Colonic mucosa (tissue), 4 donors: ENCODE measurements at regions not wholly inside any gene's neighbourhood (a gene's known extent, or its start where the extent isn't known, plus 50 kb on each side); places are given as distances from the start of the nearest gene placed in this dataset.

ENCODE experiments used
- DNase-seq: peaks from one replicate; pipeline ENCODE4 v3.0.0-alpha.2; 2020
- H3K27ac ChIP-seq: fragments of 200-600 bp; one replicate; pipeline ENCODE4 v1.8.0; 2021
- H3K27me3 ChIP-seq: fragments of 200-600 bp; one replicate; pipeline ENCODE4 v1.8.0; 2021
- H3K36me3 ChIP-seq: fragments of 200-600 bp; one replicate; pipeline ENCODE4 v1.8.0; 2021
- H3K4me1 ChIP-seq: fragments of 200-600 bp; one replicate; pipeline ENCODE4 v1.8.0; 2021; ENCODE audit warnings: mild to moderate bottlenecking
- H3K4me3 ChIP-seq: fragments of 200-600 bp; one replicate; pipeline ENCODE4 v1.8.0; 2021
- H3K9ac ChIP-seq, 2 donors: one replicate each; pipeline ENCODE4 v1.7.0; 2013; ENCODE audit warnings: control low read depth in 2 of 2, low read depth in 2 of 2, low read length in 2 of 2
- H3K9me3 ChIP-seq: fragments of 200-600 bp; one replicate; pipeline ENCODE4 v1.8.0; 2021
- intact Hi-C: fragments of 100-400 bp; cut with DNase I; formaldehyde crosslinking; loops from one replicate; pipeline ENCODE4 v1.14.1; 2022
- TF ChIP-seq, protein P1 (sequence below): fragments of 200-600 bp; IDR thresholded peaks from one replicate; pipeline ENCODE4 v1.8.0; 2022; ENCODE audit warnings: antibody characterized with exemption, mild to moderate bottlenecking
- donor health status: healthy.
- donor health status: DM: no; HTN: no; CAD: no.
- donor health status: DM: no; HTN: no; CAD: no.

DNA sequence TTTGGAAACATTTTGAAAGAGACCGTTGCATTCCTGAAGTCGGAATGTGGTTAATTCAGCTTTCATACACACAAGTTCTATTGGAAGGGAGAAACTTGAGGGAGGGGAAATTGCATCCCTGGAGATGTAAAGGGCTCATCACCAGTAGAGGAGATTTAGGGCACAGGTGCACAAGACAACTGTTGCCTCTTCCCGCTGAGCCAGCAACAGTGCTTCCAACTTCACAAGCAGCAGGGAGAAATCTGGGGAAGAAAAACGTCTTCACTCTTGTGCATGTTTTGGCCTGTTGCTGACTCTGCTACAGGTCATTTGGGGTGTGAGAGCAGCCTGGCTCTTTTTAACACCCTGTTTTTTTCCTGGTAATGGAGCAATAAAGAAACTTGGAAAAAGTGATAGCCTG, 277.9 kb downstream of the GAS1 start:
- H3K4me1 ChIP-seq: no peaks in the 10 kb centered on the region
- no peak for DNase-seq
- no peaks in the 10 kb centered on the region for H3K27me3 ChIP-seq
- intact Hi-C loops: no loop called here
- no peak overlapping the region for H3K9ac ChIP-seq
- no peak overlapping the region for H3K4me3 ChIP-seq
- H3K27ac ChIP-seq: no peak overlapping the region
- no peaks in the 10 kb centered on the region for H3K9me3 ChIP-seq
- H3K36me3 ChIP-seq: no peaks in the 10 kb centered on the region
- TF ChIP-seq, protein P1, sequence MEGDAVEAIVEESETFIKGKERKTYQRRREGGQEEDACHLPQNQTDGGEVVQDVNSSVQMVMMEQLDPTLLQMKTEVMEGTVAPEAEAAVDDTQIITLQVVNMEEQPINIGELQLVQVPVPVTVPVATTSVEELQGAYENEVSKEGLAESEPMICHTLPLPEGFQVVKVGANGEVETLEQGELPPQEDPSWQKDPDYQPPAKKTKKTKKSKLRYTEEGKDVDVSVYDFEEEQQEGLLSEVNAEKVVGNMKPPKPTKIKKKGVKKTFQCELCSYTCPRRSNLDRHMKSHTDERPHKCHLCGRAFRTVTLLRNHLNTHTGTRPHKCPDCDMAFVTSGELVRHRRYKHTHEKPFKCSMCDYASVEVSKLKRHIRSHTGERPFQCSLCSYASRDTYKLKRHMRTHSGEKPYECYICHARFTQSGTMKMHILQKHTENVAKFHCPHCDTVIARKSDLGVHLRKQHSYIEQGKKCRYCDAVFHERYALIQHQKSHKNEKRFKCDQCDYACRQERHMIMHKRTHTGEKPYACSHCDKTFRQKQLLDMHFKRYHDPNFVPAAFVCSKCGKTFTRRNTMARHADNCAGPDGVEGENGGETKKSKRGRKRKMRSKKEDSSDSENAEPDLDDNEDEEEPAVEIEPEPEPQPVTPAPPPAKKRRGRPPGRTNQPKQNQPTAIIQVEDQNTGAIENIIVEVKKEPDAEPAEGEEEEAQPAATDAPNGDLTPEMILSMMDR: no peak

DNA sequence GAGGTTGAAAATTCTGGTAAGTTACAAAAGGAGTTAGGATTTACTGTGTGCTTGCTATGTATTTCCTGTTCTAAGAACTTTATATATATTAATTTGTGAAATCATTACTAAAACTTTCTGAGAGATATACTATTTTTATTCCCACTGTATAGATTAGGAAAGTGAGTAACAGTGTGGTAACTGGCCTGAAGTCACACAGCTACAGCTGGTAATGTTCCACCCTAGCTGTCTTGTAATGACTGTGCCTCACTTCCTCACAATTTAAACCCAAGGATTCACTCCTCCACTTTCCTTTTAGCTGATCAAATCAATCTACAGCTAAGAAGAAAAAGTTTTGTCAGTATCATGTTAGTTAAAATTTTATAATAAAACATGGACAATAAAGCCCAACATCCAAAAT, 278.8 kb downstream of the GAS1 start:
- Histone ChIP-seq H3K27ac (no peak overlapping the region), H3K9ac (no peak overlapping the region), H3K27me3 (no peaks in the 10 kb centered on the region), H3K36me3 (no peaks in the 10 kb centered on the region), H3K4me1 (no peaks in the 10 kb centered on the region), H3K4me3 (no peak overlapping the region), H3K9me3 (no peaks in the 10 kb centered on the region)
- no peak for DNase-seq
- TF ChIP-seq, protein P1: no peak
- intact Hi-C loops: no loop called here

DNA sequence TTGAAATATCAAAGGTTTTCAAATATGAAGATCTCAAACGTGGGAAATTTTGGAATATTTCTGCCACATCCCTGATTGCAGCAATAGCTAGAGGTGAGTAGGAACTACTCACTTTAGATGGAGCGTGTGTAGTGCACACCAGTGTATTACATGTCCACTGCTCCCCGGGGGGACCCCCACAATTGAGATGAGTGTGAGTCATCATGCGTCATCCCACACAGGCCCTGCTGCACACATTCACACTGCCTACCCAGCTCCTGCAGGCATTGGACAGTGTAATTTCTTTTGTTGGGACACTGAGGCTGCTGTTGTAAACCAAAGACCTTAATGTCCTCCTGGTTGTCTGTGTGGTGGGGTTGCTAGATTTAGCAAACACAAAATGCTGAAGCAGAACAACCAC, 280.0 kb downstream of the GAS1 start:
- Histone ChIP-seq H3K36me3 (no peaks in the 10 kb centered on the region), H3K9me3 (no peaks in the 10 kb centered on the region), H3K4me3 (no peak overlapping the region), H3K27me3 (no peaks in the 10 kb centered on the region), H3K27ac (no peak overlapping the region), H3K4me1 (no peaks in the 10 kb centered on the region), H3K9ac (no peak overlapping the region)
- TF ChIP-seq, protein P1: no peak
- no peak for DNase-seq
- intact Hi-C loops: no loop called here

DNA sequence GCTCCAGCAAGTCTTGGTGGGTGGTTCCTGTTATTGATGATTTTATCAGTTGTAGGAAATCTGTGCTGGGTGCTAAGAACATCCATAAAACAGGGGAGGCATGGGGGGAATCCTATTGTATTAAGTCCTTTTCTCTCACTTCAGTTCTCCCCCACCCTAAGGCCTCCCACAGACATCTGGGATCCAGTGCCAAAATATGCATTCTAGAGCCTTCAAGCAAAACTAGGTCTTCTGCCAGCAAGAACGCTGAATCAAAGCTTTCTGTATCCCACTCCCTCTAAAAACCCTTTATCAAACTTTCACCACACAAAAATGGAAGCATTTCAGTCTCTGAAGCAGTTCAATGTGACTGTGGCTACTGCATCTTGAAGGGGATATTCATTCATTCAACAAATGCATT, 281.9 kb downstream of the GAS1 start:
- Histone ChIP-seq H3K27me3 (no peaks in the 10 kb centered on the region), H3K9me3 (no peaks in the 10 kb centered on the region), H3K4me3 (no peak overlapping the region), H3K9ac (no peak overlapping the region), H3K4me1 (no peaks in the 10 kb centered on the region), H3K36me3 (no peaks in the 10 kb centered on the region), H3K27ac (no peak overlapping the region)
- intact Hi-C loops: no loop called here
- TF ChIP-seq, protein P1: no peak
- DNase-seq: no peak

DNA sequence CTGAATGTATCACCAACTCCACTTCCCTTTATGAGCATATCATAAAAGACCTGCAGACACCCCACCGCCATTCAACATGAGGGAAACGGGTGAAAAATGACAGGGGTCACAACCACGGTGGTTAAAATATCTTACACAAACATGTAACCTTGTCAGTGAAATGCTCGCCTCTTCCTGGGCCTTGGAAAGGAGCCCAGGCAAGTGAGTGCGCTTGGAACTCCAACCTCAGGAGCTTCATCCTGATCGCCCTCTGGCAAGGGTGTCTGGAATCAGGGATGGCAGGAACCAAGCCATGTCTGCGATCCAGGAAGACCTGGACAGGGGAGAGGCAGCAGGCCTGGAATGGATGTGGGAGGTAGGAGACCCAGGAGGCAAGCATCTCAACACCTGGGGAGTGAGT, 282.7 kb downstream of the GAS1 start:
- H3K4me1 ChIP-seq: no peaks in the 10 kb centered on the region
- H3K27ac ChIP-seq: no peak overlapping the region
- H3K4me3 ChIP-seq: no peak overlapping the region
- DNase-seq: no peak
- H3K9ac ChIP-seq: no peak overlapping the region
- no peaks in the 10 kb centered on the region for H3K27me3 ChIP-seq
- intact Hi-C loops: no loop called here
- H3K36me3 ChIP-seq: no peaks in the 10 kb centered on the region
- H3K9me3 ChIP-seq: no peaks in the 10 kb centered on the region
- TF ChIP-seq, protein P1: no peak

DNA sequence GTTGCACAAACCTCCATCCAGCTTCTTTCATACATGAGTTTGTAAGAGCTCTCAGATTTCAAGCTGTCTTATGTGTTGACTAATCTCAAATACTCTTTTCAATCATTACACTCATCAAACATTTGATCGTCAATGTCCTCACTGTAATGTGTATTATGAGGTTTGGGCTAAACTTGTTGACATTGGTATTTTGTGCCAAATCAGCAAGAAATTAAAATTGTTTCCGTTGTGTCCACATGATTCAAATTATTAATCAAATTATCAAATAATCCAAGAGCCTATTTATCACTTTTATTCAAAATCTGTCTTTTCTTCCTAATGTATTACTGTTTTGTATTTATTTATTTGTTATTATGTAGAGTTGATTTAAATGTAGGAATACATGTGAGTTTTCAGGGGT, 283.4 kb downstream of the GAS1 start:
- Histone ChIP-seq H3K9me3 (no peaks in the 10 kb centered on the region), H3K9ac (no peak overlapping the region), H3K27me3 (no peaks in the 10 kb centered on the region), H3K36me3 (no peaks in the 10 kb centered on the region), H3K4me3 (no peak overlapping the region), H3K4me1 (no peaks in the 10 kb centered on the region), H3K27ac (no peak overlapping the region)
- no peak for DNase-seq
- intact Hi-C loops: no loop called here
- TF ChIP-seq, protein P1: no peak
